HFFc6 (cell line): ENCODE measurements at regions not wholly inside any gene's neighbourhood (a gene's known extent, or its start where the extent isn't known, plus 50 kb on each side); places are given as distances from the start of the nearest gene placed in this dataset.

Experiments
- DNase-seq: peaks from one replicate; pipeline ENCODE4 v3.0.0-alpha.2; 2018
- H3K27ac Mint-ChIP-seq: 2 replicates; pipeline ENCODE4 v1.8.0; 2020; ENCODE audit warnings: mild to moderate bottlenecking, mixed read lengths
- H3K27me3 Mint-ChIP-seq: 2 replicates; pipeline ENCODE4 v1.8.0; 2021; ENCODE audit warnings: mild to moderate bottlenecking, moderate library complexity, mixed read lengths; ENCODE audit not compliant: insufficient read depth
- H3K36me3 Mint-ChIP-seq: 2 replicates; pipeline ENCODE4 v1.8.0; 2021; ENCODE audit warnings: low read depth, mixed read lengths
- H3K4me1 Mint-ChIP-seq: 2 replicates; pipeline ENCODE4 v1.8.0; 2020; ENCODE audit warnings: low read depth, mixed read lengths
- H3K4me3 Mint-ChIP-seq: 2 replicates; pipeline ENCODE4 v1.8.0; 2020; ENCODE audit warnings: mild to moderate bottlenecking, moderate library complexity, mixed read lengths
- H3K9me3 Mint-ChIP-seq: 2 replicates; pipeline ENCODE4 v1.8.0; 2020; ENCODE audit warnings: mild to moderate bottlenecking, mixed read lengths
- TF ChIP-seq, protein P1 (sequence below): fragments of 200-600 bp; sonication (generic); IDR thresholded peaks from 2 replicates; pipeline ENCODE4 v1.5.0; 2021; ENCODE audit warnings: antibody characterized with exemption, mild to moderate bottlenecking

DNA sequence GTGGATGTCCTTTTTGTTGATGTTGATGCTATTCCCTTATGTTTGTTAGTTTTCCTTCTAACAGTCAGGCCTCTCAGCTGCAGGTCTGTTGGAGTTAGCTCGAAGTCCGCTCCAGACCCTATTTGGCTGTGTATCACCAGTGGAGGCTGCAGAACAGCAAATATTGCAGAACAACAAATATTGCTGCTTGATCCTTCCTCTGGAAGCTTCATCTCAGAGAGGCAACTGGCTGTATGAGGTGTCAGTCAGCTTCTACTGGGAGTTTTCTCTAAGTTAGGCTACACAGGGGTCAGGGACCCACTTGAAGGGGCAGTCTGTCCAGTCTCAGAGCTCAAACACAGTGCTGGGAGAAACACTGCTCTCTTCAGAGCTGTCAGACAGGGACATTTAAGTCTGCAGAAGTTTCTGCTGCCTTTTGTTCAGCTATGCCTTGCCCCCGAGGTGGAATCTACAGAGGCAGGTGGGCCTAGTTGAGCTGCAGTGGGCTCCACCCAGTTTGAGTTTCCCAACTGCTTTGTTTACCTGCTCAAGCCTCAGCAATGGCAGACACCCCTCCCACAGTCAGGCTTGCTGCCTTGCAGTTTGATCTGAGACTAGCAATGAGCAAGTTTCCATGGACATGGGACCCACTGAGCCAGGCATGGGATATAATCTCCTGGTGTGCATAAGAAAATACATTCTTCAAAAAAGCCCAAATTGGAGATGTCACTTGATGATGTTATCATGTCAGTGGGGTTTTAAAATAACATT, 99.5 kb downstream of the KDM5D start:
- Mint-ChIP-seq H3K36me3 (no peaks in the 10 kb centered on the region), H3K9me3 (no peaks in the 10 kb centered on the region), H3K27ac (no peak overlapping the region), H3K4me3 (no peak overlapping the region), H3K4me1 (no peaks in the 10 kb centered on the region), H3K27me3 (peaks cover 2% of the 10 kb centered on the region; the same call in 1 of the 2 replicates)
- DNase-seq, result no peak
- TF ChIP-seq, protein P1, sequence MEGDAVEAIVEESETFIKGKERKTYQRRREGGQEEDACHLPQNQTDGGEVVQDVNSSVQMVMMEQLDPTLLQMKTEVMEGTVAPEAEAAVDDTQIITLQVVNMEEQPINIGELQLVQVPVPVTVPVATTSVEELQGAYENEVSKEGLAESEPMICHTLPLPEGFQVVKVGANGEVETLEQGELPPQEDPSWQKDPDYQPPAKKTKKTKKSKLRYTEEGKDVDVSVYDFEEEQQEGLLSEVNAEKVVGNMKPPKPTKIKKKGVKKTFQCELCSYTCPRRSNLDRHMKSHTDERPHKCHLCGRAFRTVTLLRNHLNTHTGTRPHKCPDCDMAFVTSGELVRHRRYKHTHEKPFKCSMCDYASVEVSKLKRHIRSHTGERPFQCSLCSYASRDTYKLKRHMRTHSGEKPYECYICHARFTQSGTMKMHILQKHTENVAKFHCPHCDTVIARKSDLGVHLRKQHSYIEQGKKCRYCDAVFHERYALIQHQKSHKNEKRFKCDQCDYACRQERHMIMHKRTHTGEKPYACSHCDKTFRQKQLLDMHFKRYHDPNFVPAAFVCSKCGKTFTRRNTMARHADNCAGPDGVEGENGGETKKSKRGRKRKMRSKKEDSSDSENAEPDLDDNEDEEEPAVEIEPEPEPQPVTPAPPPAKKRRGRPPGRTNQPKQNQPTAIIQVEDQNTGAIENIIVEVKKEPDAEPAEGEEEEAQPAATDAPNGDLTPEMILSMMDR, result no peak

DNA sequence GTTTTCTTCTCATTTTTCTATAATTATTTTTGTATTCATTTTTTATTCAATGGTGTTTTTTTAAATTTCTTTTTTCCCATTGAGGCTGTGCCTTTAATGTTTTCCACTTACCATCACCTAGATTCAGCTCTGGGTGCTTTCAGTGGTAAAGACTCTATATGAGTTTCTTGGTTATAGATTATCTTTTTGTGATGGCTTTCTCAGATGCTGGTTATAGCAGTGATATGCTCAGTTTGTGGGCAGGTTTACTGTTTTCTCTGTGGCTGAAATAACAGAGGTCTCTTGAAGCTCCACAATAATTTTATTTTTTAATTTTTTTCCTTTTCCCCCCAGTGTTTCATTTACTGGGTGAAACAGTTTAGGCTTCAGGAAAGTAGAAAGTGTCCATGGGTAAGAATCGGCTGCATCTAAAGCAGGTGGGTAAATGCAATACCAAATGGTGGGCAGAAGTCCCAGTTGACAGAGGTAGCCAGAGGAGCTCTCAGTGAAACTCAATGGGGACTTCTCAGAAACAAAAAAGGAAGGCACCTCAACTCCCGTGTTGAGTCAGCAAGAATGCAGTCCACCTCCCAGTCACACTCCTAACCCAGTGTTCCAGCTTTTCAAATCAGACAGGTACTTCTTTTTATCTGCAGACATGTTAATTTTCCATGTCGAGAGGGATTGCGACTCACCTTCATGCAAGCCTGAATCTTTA, 106.7 kb downstream of the KDM5D start:
- H3K27me3 Mint-ChIP-seq, result no peaks in the 10 kb centered on the region; the same call in 1 of the 2 replicates
- TF ChIP-seq, protein P1, result no peak
- no peaks in the 10 kb centered on the region for H3K4me1 Mint-ChIP-seq
- DNase-seq, result no peak
- H3K9me3 Mint-ChIP-seq, result no peaks in the 10 kb centered on the region
- H3K36me3 Mint-ChIP-seq, result no peaks in the 10 kb centered on the region
- no peak overlapping the region for H3K4me3 Mint-ChIP-seq
- no peak overlapping the region for H3K27ac Mint-ChIP-seq

- no peak for DNase-seq
- no peaks in the 10 kb centered on the region; the same call in 1 of the 2 replicates for H3K27me3 Mint-ChIP-seq
Observed at GRCh38 chrY:19628926-19629325, 115.6 kb downstream of the KDM5D start.

GRCh38 chrY:19622392-19622791, 122.1 kb downstream of the KDM5D start:
- Mint-ChIP-seq H3K27ac (no peak overlapping the region), H3K4me3 (no peak overlapping the region)

More at GRCh38 chrY:19628926-19629325, 115.6 kb downstream of the KDM5D start:
- H3K9me3 Mint-ChIP-seq, result no peaks in the 10 kb centered on the region
- H3K4me3 Mint-ChIP-seq, result no peak overlapping the region
- no peak overlapping the region for H3K27ac Mint-ChIP-seq
- TF ChIP-seq, protein P1, result no peak
- no peaks in the 10 kb centered on the region for H3K36me3 Mint-ChIP-seq
- H3K4me1 Mint-ChIP-seq, result no peaks in the 10 kb centered on the region

DNA sequence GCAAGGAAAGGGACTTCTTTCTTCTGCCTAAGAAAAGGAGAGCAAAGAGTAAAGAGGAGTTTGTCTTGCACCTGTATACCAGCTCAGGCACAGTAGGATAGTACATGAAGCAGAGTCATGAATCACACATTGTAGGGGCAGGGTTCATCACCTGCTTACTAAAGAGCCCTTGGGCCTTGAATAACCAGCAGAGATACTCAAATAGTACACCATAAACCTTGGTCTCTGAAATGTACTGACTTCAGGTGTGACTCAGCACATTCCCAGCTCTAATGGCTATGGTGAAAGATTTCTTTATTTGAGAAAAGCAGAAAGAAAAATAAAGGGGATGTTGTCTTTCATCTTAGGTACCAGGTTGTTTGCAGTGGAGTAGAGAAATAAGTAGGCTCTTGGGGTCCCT, 122.8 kb downstream of the KDM5D start:
- no peaks in the 10 kb centered on the region for H3K36me3 Mint-ChIP-seq

More at GRCh38 chrY:19622392-19622791, 122.1 kb downstream of the KDM5D start:
- no peaks in the 10 kb centered on the region for H3K36me3 Mint-ChIP-seq
- TF ChIP-seq, protein P1, result no peak
- DNase-seq, result no peak
- no peaks in the 10 kb centered on the region; the same call in 1 of the 2 replicates for H3K4me1 Mint-ChIP-seq
- no peaks in the 10 kb centered on the region for H3K27me3 Mint-ChIP-seq
- no peaks in the 10 kb centered on the region for H3K9me3 Mint-ChIP-seq

More for the DNA sequence above, 122.8 kb downstream of the KDM5D start:
- TF ChIP-seq, protein P1, result no peak
- no peak overlapping the region for H3K27ac Mint-ChIP-seq
- H3K4me3 Mint-ChIP-seq, result no peak overlapping the region
- DNase-seq, result no peak
- no peaks in the 10 kb centered on the region; the same call in 1 of the 2 replicates for H3K4me1 Mint-ChIP-seq
- no peaks in the 10 kb centered on the region for H3K9me3 Mint-ChIP-seq
- H3K27me3 Mint-ChIP-seq, result no peaks in the 10 kb centered on the region
